Karpas-422 (cell line): ENCODE measurements at regions not wholly inside any gene's neighbourhood (a gene's known extent, or its start where the extent isn't known, plus 50 kb on each side); places are given as distances from the start of the nearest gene placed in this dataset.
A peak's percentile ranks its signal among the peaks of the same experiment; 100 is the strongest.

Source experiments
- DNase-seq: peaks from one replicate; pipeline ENCODE4 v3.0.0-alpha.2; 2015
- H2AFZ ChIP-seq: fragments of 200-600 bp; sonication (generic); 2 replicates; pipeline ENCODE4 v1.6.1; 2014; ENCODE audit warnings: antibody characterized with exemption, low read length, mixed read lengths
- H3K27ac ChIP-seq: fragments of 200-600 bp; sonication (generic); 2 replicates; pipeline ENCODE4 v1.5.1; 2014; ENCODE audit warnings: mild to moderate bottlenecking, low read length, moderate library complexity
- H3K27me3 ChIP-seq: fragments of 200-600 bp; sonication (generic); 2 replicates; pipeline ENCODE4 v1.6.1; 2014; ENCODE audit warnings: low read length, mixed read lengths
- H3K36me3 ChIP-seq: fragments of 200-600 bp; sonication (generic); 2 replicates; pipeline ENCODE4 v1.6.1; 2014; ENCODE audit warnings: low read length, mixed read lengths; ENCODE audit not compliant: insufficient read depth
- H3K4me1 ChIP-seq: fragments of 200-600 bp; sonication (generic); 2 replicates; pipeline ENCODE4 v1.6.1; 2014; ENCODE audit warnings: mild to moderate bottlenecking, low read length, mixed read lengths
- H3K4me2 ChIP-seq: fragments of 200-600 bp; sonication (generic); 2 replicates; pipeline ENCODE4 v1.6.1; 2014; ENCODE audit warnings: low read length, low read depth, mild to moderate bottlenecking; ENCODE audit not compliant: poor library complexity, severe bottlenecking
- H3K4me3 ChIP-seq: fragments of 200-600 bp; sonication (generic); 2 replicates; pipeline ENCODE4 v1.5.1; 2014; ENCODE audit warnings: mild to moderate bottlenecking, antibody characterized with exemption, low read length, mixed read lengths
- H3K79me2 ChIP-seq: fragments of 200-600 bp; sonication (generic); 2 replicates; pipeline ENCODE4 v1.6.1; 2014; ENCODE audit warnings: mild to moderate bottlenecking, low read length, mixed read lengths
- H3K9ac ChIP-seq: fragments of 200-600 bp; sonication (generic); 2 replicates; pipeline ENCODE4 v1.6.0; 2014; ENCODE audit warnings: low read length
- H3K9me2 ChIP-seq: fragments of 200-600 bp; sonication (generic), shearing (Covaris generic); replicated peaks from 2 replicates; pipeline ENCODE4 v1.6.0; 2014; ENCODE audit warnings: mild to moderate bottlenecking, low read length, moderate library complexity; ENCODE audit not compliant: insufficient read depth
- H3K9me3 ChIP-seq: fragments of 300-700, 200-600 bp; sonication (generic); 2 replicates; pipeline ENCODE4 v1.6.1; 2014; ENCODE audit warnings: low read length, mixed read lengths
- H4K20me1 ChIP-seq: fragments of 200-600 bp; sonication (generic); 2 replicates; pipeline ENCODE4 v1.6.1; 2014; ENCODE audit warnings: mild to moderate bottlenecking, antibody characterized with exemption, low read length, low read depth; ENCODE audit not compliant: insufficient read depth

DNA sequence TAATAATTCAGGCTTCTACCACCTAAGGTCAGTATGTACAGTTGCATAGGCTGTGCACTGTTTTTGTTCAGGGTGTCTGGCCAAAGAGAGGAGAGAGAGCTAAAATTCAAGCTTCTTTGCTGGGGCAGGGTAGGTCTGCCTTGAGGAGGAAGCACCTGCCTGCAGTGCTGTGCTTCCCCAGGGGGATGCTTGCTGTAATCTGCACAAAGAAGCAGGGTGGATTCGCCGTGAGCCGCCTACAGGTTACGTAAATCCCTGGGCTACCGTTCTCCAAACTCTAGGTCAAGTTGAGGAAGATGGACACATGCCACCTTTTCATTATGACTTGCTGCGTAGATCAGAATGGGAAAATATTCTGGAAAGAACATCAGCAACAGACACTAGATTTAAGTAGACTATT, 543.3 kb downstream of the TNS3 start:
- no peak overlapping the region for H3K9ac ChIP-seq
- no peaks in the 10 kb centered on the region for H3K79me2 ChIP-seq
- no peak overlapping the region for H3K27ac ChIP-seq
- no peak overlapping the region for H2AFZ ChIP-seq
- H3K9me2 ChIP-seq: no peaks in the 10 kb centered on the region
- H4K20me1 ChIP-seq: no peaks in the 10 kb centered on the region
- H3K27me3 ChIP-seq: no peaks in the 10 kb centered on the region
- no peak for DNase-seq
- H3K4me1 ChIP-seq: no peaks in the 10 kb centered on the region
- no peaks in the 10 kb centered on the region for H3K36me3 ChIP-seq
- no peak overlapping the region for H3K4me3 ChIP-seq
- H3K4me2 ChIP-seq: no peak overlapping the region
- no peaks in the 10 kb centered on the region for H3K9me3 ChIP-seq

DNA sequence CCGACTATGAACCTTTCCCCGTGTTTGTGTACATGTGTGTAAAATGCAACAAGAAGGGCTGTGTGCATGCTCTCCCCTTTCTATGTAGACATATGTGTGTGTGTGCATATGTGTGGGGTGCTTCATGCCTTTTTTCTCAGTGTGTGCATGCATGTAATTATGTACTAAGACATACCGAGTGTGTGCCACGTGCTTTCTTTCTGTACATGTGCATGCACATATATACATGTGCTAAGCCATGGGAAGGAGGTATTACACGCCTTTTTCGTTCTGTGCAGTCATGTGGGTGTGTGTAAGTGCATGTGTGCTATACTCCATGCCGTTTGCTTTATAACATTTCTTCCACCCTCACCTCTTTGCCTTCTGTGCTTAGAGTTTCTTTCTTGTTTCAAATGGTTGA, 544.3 kb downstream of the TNS3 start:
- Histone ChIP-seq H3K4me1 (no peaks in the 10 kb centered on the region), H3K79me2 (no peaks in the 10 kb centered on the region), H3K27ac (no peak overlapping the region), H2AFZ (no peak overlapping the region), H3K9me2 (no peaks in the 10 kb centered on the region), H3K36me3 (no peaks in the 10 kb centered on the region), H4K20me1 (no peaks in the 10 kb centered on the region), H3K4me2 (no peak overlapping the region), H3K9me3 (no peaks in the 10 kb centered on the region), H3K9ac (no peak overlapping the region), H3K4me3 (no peak overlapping the region), H3K27me3 (no peaks in the 10 kb centered on the region)
- no peak for DNase-seq

DNA sequence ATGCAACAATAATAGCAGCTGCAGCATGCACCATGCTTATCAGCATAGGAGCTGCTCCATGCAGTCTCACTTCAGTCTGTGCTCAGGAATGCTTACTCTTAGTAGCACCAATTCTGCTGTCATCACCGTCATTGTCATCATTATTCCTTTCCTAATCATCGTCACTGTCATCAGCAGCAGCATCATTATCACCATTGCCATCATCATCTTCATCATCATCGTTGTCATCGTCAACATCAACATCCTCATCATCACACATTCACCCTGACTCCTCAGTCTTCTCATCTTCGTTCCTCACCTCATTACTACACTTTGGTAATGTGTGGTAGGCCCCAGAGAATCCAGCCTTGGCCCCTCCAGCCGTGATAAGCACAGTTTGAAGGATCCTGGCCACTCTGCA, 545.0 kb downstream of the TNS3 start:
- Histone ChIP-seq H3K36me3 (no peaks in the 10 kb centered on the region), H3K27me3 (no peaks in the 10 kb centered on the region), H3K4me3 (no peak overlapping the region), H2AFZ (no peak overlapping the region), H3K9ac (no peak overlapping the region), H3K4me1 (no peaks in the 10 kb centered on the region), H4K20me1 (no peaks in the 10 kb centered on the region), H3K9me2 (no peaks in the 10 kb centered on the region), H3K9me3 (no peaks in the 10 kb centered on the region), H3K79me2 (no peaks in the 10 kb centered on the region), H3K4me2 (no peak overlapping the region), H3K27ac (no peak overlapping the region)
- DNase-seq: peak; percentile 2

DNA sequence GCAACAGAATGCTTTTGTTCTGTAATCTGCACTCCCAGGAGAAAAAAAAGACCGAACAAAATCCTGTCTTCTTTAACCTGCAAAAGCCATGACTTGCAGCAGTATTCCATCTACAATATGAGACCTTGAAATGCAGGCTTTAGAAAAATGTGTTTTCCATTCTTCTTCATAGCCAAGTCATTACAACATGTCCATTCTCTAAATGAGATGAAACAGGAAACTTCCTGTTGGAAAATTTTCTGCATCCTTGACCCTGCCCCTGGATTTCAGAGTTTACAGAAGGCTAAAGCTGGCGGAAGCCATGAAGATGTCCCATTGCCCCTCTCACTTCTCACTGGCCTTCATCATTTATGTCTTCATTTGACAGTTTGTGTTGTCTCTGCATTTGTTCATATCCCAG, 546.4 kb downstream of the TNS3 start:
- no peak overlapping the region for H3K4me3 ChIP-seq
- no peak for DNase-seq
- no peaks in the 10 kb centered on the region for H3K36me3 ChIP-seq
- H3K27ac ChIP-seq: no peak overlapping the region
- no peaks in the 10 kb centered on the region for H3K79me2 ChIP-seq
- H2AFZ ChIP-seq: no peak overlapping the region
- H3K9ac ChIP-seq: no peak overlapping the region
- H3K27me3 ChIP-seq: no peaks in the 10 kb centered on the region
- no peaks in the 10 kb centered on the region for H3K9me2 ChIP-seq
- H3K4me1 ChIP-seq: no peaks in the 10 kb centered on the region
- H3K4me2 ChIP-seq: no peak overlapping the region
- H4K20me1 ChIP-seq: no peaks in the 10 kb centered on the region
- H3K9me3 ChIP-seq: no peaks in the 10 kb centered on the region

DNA sequence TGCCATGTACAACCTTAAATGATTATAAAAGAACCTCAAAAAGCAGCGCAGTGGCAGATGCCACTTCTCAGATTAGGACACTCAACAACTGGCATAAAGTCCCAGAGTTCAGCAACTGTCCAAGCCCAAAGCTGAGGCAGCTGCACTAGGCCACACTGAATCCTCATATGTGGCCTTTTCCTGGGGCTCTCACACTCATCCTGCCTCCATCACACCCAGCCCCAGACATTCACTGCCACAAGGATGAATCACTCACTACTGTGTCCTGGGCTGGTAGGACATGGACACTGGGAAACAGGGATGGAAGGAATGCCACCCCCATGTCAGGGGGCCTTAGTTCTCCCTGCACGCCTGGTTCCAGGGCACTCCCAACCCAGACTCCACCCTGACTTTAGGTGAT, 547.7 kb downstream of the TNS3 start:
- H3K4me2 ChIP-seq: no peak overlapping the region
- H3K27me3 ChIP-seq: no peaks in the 10 kb centered on the region
- no peaks in the 10 kb centered on the region for H3K9me2 ChIP-seq
- H3K9ac ChIP-seq: no peak overlapping the region
- no peak overlapping the region for H2AFZ ChIP-seq
- H3K9me3 ChIP-seq: no peaks in the 10 kb centered on the region
- H3K4me3 ChIP-seq: no peak overlapping the region
- no peaks in the 10 kb centered on the region for H3K79me2 ChIP-seq
- DNase-seq: no peak
- no peaks in the 10 kb centered on the region for H3K4me1 ChIP-seq
- no peak overlapping the region for H3K27ac ChIP-seq
- no peaks in the 10 kb centered on the region for H4K20me1 ChIP-seq
- no peaks in the 10 kb centered on the region for H3K36me3 ChIP-seq

DNA sequence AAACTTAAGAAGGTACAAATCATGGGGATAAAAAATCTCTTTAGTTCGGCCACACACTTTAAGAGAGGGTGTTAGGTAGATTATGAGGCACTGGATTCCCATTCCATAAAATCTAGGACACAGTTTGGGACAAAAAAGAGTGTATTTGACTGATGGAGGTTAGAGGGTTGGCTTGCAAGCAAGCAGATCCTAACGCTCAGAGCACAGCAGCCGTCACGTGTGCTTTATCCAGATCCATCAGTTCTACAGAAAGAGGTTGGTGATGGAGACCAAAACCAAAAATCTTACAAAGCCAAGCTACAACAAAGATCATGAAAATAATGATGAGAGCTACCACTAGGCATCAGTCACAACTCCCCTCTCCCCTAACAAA, 549.4 kb downstream of the TNS3 start:
- Histone ChIP-seq H3K4me1 (peaks cover 4% of the 10 kb centered on the region; the same call in 1 of the 2 replicates), H3K79me2 (no peaks in the 10 kb centered on the region), H3K9me3 (no peaks in the 10 kb centered on the region), H2AFZ (no peak overlapping the region), H3K27me3 (no peaks in the 10 kb centered on the region), H4K20me1 (no peaks in the 10 kb centered on the region), H3K4me3 (no peak overlapping the region), H3K9me2 (no peaks in the 10 kb centered on the region), H3K27ac (no peak overlapping the region), H3K36me3 (no peaks in the 10 kb centered on the region), H3K4me2 (no peak overlapping the region), H3K9ac (no peak overlapping the region)
- DNase-seq: no peak

DNA sequence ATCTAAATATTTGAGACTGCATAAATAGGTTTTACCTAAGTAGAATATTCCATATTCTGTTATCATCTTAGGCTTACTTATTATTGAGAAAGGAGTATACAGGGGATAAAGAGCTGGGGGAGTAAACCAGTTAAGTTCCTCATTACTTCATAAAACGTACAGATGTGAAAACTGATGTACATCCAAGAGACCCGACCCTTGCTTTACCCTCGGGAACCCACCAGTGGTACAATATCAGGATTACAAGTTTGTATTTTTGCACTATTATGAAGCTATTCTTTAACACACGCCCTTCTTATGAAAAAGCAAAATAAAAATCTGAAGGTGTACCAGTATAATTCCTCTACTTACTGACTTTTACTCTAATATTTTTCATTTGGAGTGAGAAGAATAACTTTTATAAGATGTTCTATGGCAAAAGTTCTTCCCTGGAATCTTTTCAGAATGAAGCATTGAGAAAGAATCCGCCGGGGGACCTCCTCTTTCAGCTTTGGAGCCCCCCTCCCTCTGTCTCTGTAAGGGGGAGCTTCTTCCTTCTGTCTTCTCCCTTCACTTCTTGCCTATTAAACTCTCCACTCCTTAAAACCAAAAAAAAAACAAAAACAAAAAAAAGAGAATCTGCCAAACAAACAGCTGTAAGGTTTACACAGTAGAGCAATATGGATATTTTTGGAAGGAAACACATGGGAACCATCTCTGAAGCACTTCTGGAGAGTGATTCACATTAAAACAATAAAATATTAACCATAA, 550.0 kb downstream of the TNS3 start:
- Histone ChIP-seq H3K4me1 (peaks cover 4% of the 10 kb centered on the region; the same call in 1 of the 2 replicates), H3K9me2 (no peaks in the 10 kb centered on the region), H2AFZ (no peak overlapping the region), H3K79me2 (no peaks in the 10 kb centered on the region), H4K20me1 (no peaks in the 10 kb centered on the region), H3K9ac (no peak overlapping the region), H3K27ac (no peak overlapping the region), H3K4me3 (no peak overlapping the region), H3K36me3 (no peaks in the 10 kb centered on the region), H3K9me3 (no peaks in the 10 kb centered on the region), H3K27me3 (no peaks in the 10 kb centered on the region), H3K4me2 (no peak overlapping the region)
- DNase-seq: no peak

DNA sequence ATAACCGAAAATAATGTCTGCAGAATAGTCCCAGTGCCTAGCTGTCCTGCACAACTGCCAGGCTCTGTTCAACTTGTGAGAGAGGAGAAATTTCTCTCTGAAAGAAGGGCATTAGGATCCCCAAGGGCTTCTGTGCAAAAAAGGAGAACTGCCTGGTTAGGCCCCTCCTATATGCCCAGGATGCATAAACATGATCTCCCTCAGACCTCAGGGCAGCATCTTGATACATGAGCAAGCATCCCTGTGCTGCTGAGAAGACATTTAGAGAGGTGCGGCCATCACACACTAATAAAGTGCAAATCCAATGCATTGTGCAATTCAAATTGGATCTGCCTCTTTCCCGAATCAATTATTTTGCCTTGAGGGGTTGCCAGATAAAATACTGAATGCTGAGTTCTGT, 553.6 kb downstream of the TNS3 start:
- Histone ChIP-seq H3K27me3 (no peaks in the 10 kb centered on the region), H3K4me2 (no peak overlapping the region), H3K9ac (no peak overlapping the region), H3K4me1 (peaks cover 4% of the 10 kb centered on the region; the same call in 1 of the 2 replicates), H3K9me3 (no peaks in the 10 kb centered on the region), H3K4me3 (no peak overlapping the region), H2AFZ (no peak overlapping the region), H3K79me2 (no peaks in the 10 kb centered on the region), H4K20me1 (no peaks in the 10 kb centered on the region), H3K36me3 (no peaks in the 10 kb centered on the region), H3K9me2 (no peaks in the 10 kb centered on the region), H3K27ac (no peak overlapping the region)
- DNase-seq: peak; percentile 46
